ENCODE measurements at regions not wholly inside any gene's neighbourhood (a gene's known extent, or its start where the extent isn't known, plus 50 kb on each side); places are given as distances from the start of the nearest gene placed in this dataset.

GRCh38 chr4:178941975-178942374 is 1499.7 kb upstream of the AGA start:
- no peak for DNase-seq
- H3K4me1 ChIP-seq (ENCODE audit: control insufficient read depth, insufficient read depth, low read length) = no peaks in the 10 kb centered on the region
- no peaks in the 10 kb centered on the region for H3K27me3 ChIP-seq (ENCODE audit: control insufficient read depth, insufficient read depth, low read length)
- H3K9me3 ChIP-seq (ENCODE audit: control insufficient read depth, low read depth, low read length) = no peaks in the 10 kb centered on the region
- no peak overlapping the region for H3K27ac ChIP-seq (ENCODE audit: low read length)
- H3K4me3 ChIP-seq (ENCODE audit: low read length) = no peak overlapping the region
- no peaks in the 10 kb centered on the region for H3K36me3 ChIP-seq (ENCODE audit: control insufficient read depth, insufficient read depth, low read length)
- WGBS (ENCODE audit: insufficient coverage, low lambda C conversion rate) = 100% methylated on average over 1 of the region's 7 CpGs

- H3K27ac ChIP-seq (ENCODE audit: low read length) = no peak overlapping the region
- WGBS (ENCODE audit: insufficient coverage, low lambda C conversion rate) = no CpG with 5 or more reads among the region's 22 CpGs
- no peak overlapping the region for H3K4me3 ChIP-seq (ENCODE audit: low read length)
These were observed 1511.3 kb upstream of the AGA start for GRCh38 chr4:178953447-178954120.

GRCh38 chr4:178955614-178956013 is 1513.4 kb upstream of the AGA start:
- no peak overlapping the region for H3K4me3 ChIP-seq (ENCODE audit: low read length)
- no peaks in the 10 kb centered on the region for H3K36me3 ChIP-seq (ENCODE audit: control insufficient read depth, insufficient read depth, low read length)
- no peaks in the 10 kb centered on the region for H3K4me1 ChIP-seq (ENCODE audit: control insufficient read depth, insufficient read depth, low read length)
- H3K9me3 ChIP-seq (ENCODE audit: control insufficient read depth, low read depth, low read length) = peaks cover 13% of the 10 kb centered on the region
- DNase-seq = no peak
- H3K27me3 ChIP-seq (ENCODE audit: control insufficient read depth, insufficient read depth, low read length) = no peaks in the 10 kb centered on the region
- H3K27ac ChIP-seq (ENCODE audit: low read length) = no peak overlapping the region

More at GRCh38 chr4:178953447-178954120, 1511.3 kb upstream of the AGA start:
- DNase-seq = no peak
- Histone ChIP-seq H3K27me3 (ENCODE audit: control insufficient read depth, insufficient read depth, low read length) (no peaks in the 10 kb centered on the region), H3K4me1 (ENCODE audit: control insufficient read depth, insufficient read depth, low read length) (no peaks in the 10 kb centered on the region), H3K36me3 (ENCODE audit: control insufficient read depth, insufficient read depth, low read length) (no peaks in the 10 kb centered on the region), H3K9me3 (ENCODE audit: control insufficient read depth, low read depth, low read length) (peaks cover 13% of the 10 kb centered on the region)

GRCh38 chr4:178958725-178959440 is 1516.6 kb upstream of the AGA start:
- H3K4me1 ChIP-seq (ENCODE audit: control insufficient read depth, insufficient read depth, low read length) = no peaks in the 10 kb centered on the region
- no peaks in the 10 kb centered on the region for H3K36me3 ChIP-seq (ENCODE audit: control insufficient read depth, insufficient read depth, low read length)
- H3K27me3 ChIP-seq (ENCODE audit: control insufficient read depth, insufficient read depth, low read length) = no peaks in the 10 kb centered on the region
- no peak overlapping the region for H3K4me3 ChIP-seq (ENCODE audit: low read length)
- H3K9me3 ChIP-seq (ENCODE audit: control insufficient read depth, low read depth, low read length) = peaks cover 4% of the 10 kb centered on the region
- H3K27ac ChIP-seq (ENCODE audit: low read length) = no peak overlapping the region
- WGBS (ENCODE audit: insufficient coverage, low lambda C conversion rate) = 90% methylated on average over 3 of the region's 4 CpGs
- no peak for DNase-seq

- no peaks in the 10 kb centered on the region for H3K36me3 ChIP-seq (ENCODE audit: control insufficient read depth, insufficient read depth, low read length)
- no peaks in the 10 kb centered on the region for H3K4me1 ChIP-seq (ENCODE audit: control insufficient read depth, insufficient read depth, low read length)
- no peaks in the 10 kb centered on the region for H3K27me3 ChIP-seq (ENCODE audit: control insufficient read depth, insufficient read depth, low read length)
- no peak overlapping the region for H3K4me3 ChIP-seq (ENCODE audit: low read length)
- no peak overlapping the region for H3K27ac ChIP-seq (ENCODE audit: low read length)
- no CpG with 5 or more reads among the region's 4 CpGs for WGBS (ENCODE audit: insufficient coverage, low lambda C conversion rate)
- no peak for DNase-seq
- H3K9me3 ChIP-seq (ENCODE audit: control insufficient read depth, low read depth, low read length) = no peaks in the 10 kb centered on the region
These were observed 1521.3 kb upstream of the AGA start for GRCh38 chr4:178963446-178964045.

GRCh38 chr4:178966644-178967043 is 1524.4 kb upstream of the AGA start:
- no peaks in the 10 kb centered on the region for H3K9me3 ChIP-seq (ENCODE audit: control insufficient read depth, low read depth, low read length)
- no peaks in the 10 kb centered on the region for H3K27me3 ChIP-seq (ENCODE audit: control insufficient read depth, insufficient read depth, low read length)
- H3K4me3 ChIP-seq (ENCODE audit: low read length) = no peak overlapping the region
- WGBS (ENCODE audit: insufficient coverage, low lambda C conversion rate) = 80% methylated on average over 2 of the region's 2 CpGs
- no peaks in the 10 kb centered on the region for H3K36me3 ChIP-seq (ENCODE audit: control insufficient read depth, insufficient read depth, low read length)
- H3K4me1 ChIP-seq (ENCODE audit: control insufficient read depth, insufficient read depth, low read length) = no peaks in the 10 kb centered on the region
- no peak overlapping the region for H3K27ac ChIP-seq (ENCODE audit: low read length)
- DNase-seq = no peak

GRCh38 chr4:178970433-178971140 is 1528.3 kb upstream of the AGA start:
- WGBS (ENCODE audit: insufficient coverage, low lambda C conversion rate) = 100% methylated on average over 1 of the region's 3 CpGs
- H3K9me3 ChIP-seq (ENCODE audit: control insufficient read depth, low read depth, low read length) = no peaks in the 10 kb centered on the region
- H3K4me3 ChIP-seq (ENCODE audit: low read length) = no peak overlapping the region
- H3K27ac ChIP-seq (ENCODE audit: low read length) = no peak overlapping the region
- no peaks in the 10 kb centered on the region for H3K4me1 ChIP-seq (ENCODE audit: control insufficient read depth, insufficient read depth, low read length)
- no peaks in the 10 kb centered on the region for H3K27me3 ChIP-seq (ENCODE audit: control insufficient read depth, insufficient read depth, low read length)
- DNase-seq = no peak
- no peaks in the 10 kb centered on the region for H3K36me3 ChIP-seq (ENCODE audit: control insufficient read depth, insufficient read depth, low read length)

- Histone ChIP-seq H3K9me3 (ENCODE audit: control insufficient read depth, low read depth, low read length) (no peaks in the 10 kb centered on the region), H3K4me1 (ENCODE audit: control insufficient read depth, insufficient read depth, low read length) (no peaks in the 10 kb centered on the region), H3K27ac (ENCODE audit: low read length) (no peak overlapping the region), H3K36me3 (ENCODE audit: control insufficient read depth, insufficient read depth, low read length) (no peaks in the 10 kb centered on the region), H3K4me3 (ENCODE audit: low read length) (no peak overlapping the region), H3K27me3 (ENCODE audit: control insufficient read depth, insufficient read depth, low read length) (no peaks in the 10 kb centered on the region)
- 50% methylated on average over 1 of the region's 3 CpGs for WGBS (ENCODE audit: insufficient coverage, low lambda C conversion rate)
- DNase-seq = no peak
These were observed 1534.6 kb upstream of the AGA start for GRCh38 chr4:178976861-178977260.

GRCh38 chr4:178993306-178993705 is 1551.1 kb upstream of the AGA start:
- Histone ChIP-seq H3K27me3 (ENCODE audit: control insufficient read depth, insufficient read depth, low read length) (no peaks in the 10 kb centered on the region), H3K27ac (ENCODE audit: low read length) (no peak overlapping the region), H3K36me3 (ENCODE audit: control insufficient read depth, insufficient read depth, low read length) (no peaks in the 10 kb centered on the region), H3K4me3 (ENCODE audit: low read length) (no peak overlapping the region), H3K4me1 (ENCODE audit: control insufficient read depth, insufficient read depth, low read length) (no peaks in the 10 kb centered on the region), H3K9me3 (ENCODE audit: control insufficient read depth, low read depth, low read length) (no peaks in the 10 kb centered on the region)
- DNase-seq = no peak
- 75% methylated on average over 2 of the region's 4 CpGs for WGBS (ENCODE audit: insufficient coverage, low lambda C conversion rate)

- Histone ChIP-seq H3K9me3 (ENCODE audit: control insufficient read depth, low read depth, low read length) (no peaks in the 10 kb centered on the region), H3K27me3 (ENCODE audit: control insufficient read depth, insufficient read depth, low read length) (no peaks in the 10 kb centered on the region)
- WGBS (ENCODE audit: insufficient coverage, low lambda C conversion rate) = no CpG with 5 or more reads among the region's 1 CpG
These were observed 1559.7 kb upstream of the AGA start for GRCh38 chr4:179001918-179002317.

More at GRCh38 chr4:179001918-179002317, 1559.7 kb upstream of the AGA start:
- Histone ChIP-seq H3K4me1 (ENCODE audit: control insufficient read depth, insufficient read depth, low read length) (no peaks in the 10 kb centered on the region), H3K4me3 (ENCODE audit: low read length) (no peak overlapping the region), H3K27ac (ENCODE audit: low read length) (no peak overlapping the region), H3K36me3 (ENCODE audit: control insufficient read depth, insufficient read depth, low read length) (no peaks in the 10 kb centered on the region)
- DNase-seq = no peak
